GM12878 (cell line): ENCODE measurements at regions not wholly inside any gene's neighbourhood (a gene's known extent, or its start where the extent isn't known, plus 50 kb on each side); places are given as distances from the start of the nearest gene placed in this dataset.

Experiments used
- ATAC-seq: fragments of 200-7000 bp; cut with Tn5 transposase; 3 replicates; pipeline ENCODE4 v1.9.1; 2020; ENCODE audit warnings: mild to moderate bottlenecking, moderate library complexity
- BruUV-seq: library from RNA; stranded (reverse); fragments of 400-500 nt; replicated peaks from 2 replicates; lab custom pipeline; 2021; lab: Mats Ljungman, UMichigan
- CTCF ChIA-PET: fragments of 300-600 bp; sonication (Branson Sonifier 250); formaldehyde crosslinking; extraction: SDS; loops from one replicate; lab custom pipeline; 2021; ENCODE audit warnings: inconsistent platforms; lab: Yijun Ruan, JAX
- POLR2A ChIA-PET: fragments of 350-600 bp; formaldehyde crosslinking; extraction: SDS; loops from one replicate; lab custom pipeline; 2021; ENCODE audit warnings: inconsistent platforms; lab: Charles Lee
- RAD21 ChIA-PET: fragments of 300-600 bp; sonication (Branson Sonifier 250); formaldehyde crosslinking; loops from one replicate; lab custom pipeline; 2023; ENCODE audit warnings: antibody characterized with exemption; ENCODE audit not compliant: unreplicated experiment; lab: Charles Lee
- SMC1A ChIA-PET: fragments of 300-600 bp; sonication (Branson Sonifier 250); formaldehyde crosslinking; loops from one replicate; lab custom pipeline; 2023; ENCODE audit not compliant: unreplicated experiment, uncharacterized antibody; lab: Charles Lee
- DNase-seq: peaks from one replicate; pipeline ENCODE4 v3.0.0-alpha.2; 2011; ENCODE audit warnings: low read depth, low spot score
- FAIRE-seq: peaks from 3 replicates; lab custom pipeline; 2011; peaks lifted over from hg19 to GRCh38; lab: Jason Lieb, UNC
- H2AFZ ChIP-seq: 2 replicates; pipeline ENCODE4 v1.6.0; 2011; ENCODE audit warnings: low read depth, low read length, control low read depth; ENCODE audit not compliant: control insufficient read depth
- H3K27ac ChIP-seq: 2 replicates; pipeline ENCODE4 v1.5.1; 2011; ENCODE audit warnings: control low read depth; ENCODE audit not compliant: control insufficient read depth, insufficient read depth
- H3K27me3 ChIP-seq, 2 experiments: replicated peaks in 1 of 2; 2 replicates each; pipeline versions ENCODE4 v1.6.0 to v1.6.1; 2011; ENCODE audit warnings: low read length in 1 of 2; ENCODE audit not compliant: control insufficient read depth in 2 of 2, insufficient read depth in 2 of 2
- H3K36me3 ChIP-seq, 2 experiments: 2 replicates each; pipeline ENCODE4 v1.5.1; 2011; ENCODE audit warnings: low read length in 1 of 2; ENCODE audit not compliant: control insufficient read depth in 2 of 2, insufficient read depth in 2 of 2
- H3K4me1 ChIP-seq: 2 replicates; pipeline ENCODE4 v1.6.1; 2011; ENCODE audit warnings: mild to moderate bottlenecking, low read length, moderate library complexity, mixed read lengths; ENCODE audit not compliant: control insufficient read depth, insufficient read depth
- H3K4me2 ChIP-seq: 2 replicates; pipeline ENCODE4 v1.6.0; 2011; ENCODE audit warnings: control low read depth; ENCODE audit not compliant: control insufficient read depth, insufficient read depth
- H3K4me3 ChIP-seq: fragments of 200-600 bp; sonication (generic); 2 replicates; pipeline ENCODE4 v1.5.1; 2016
- H3K79me2 ChIP-seq: 2 replicates; pipeline ENCODE4 v1.6.0; 2011; ENCODE audit warnings: low read length; ENCODE audit not compliant: control insufficient read depth, insufficient read depth
- H3K9ac ChIP-seq: 2 replicates; pipeline ENCODE4 v1.8.0; 2011; ENCODE audit warnings: low read length, control low read depth, mixed read lengths; ENCODE audit not compliant: control insufficient read depth, insufficient read depth
- H3K9me3 ChIP-seq: replicated peaks from 3 replicates; pipeline ENCODE4 v1.5.1; 2011; ENCODE audit warnings: mild to moderate bottlenecking, low read length; ENCODE audit not compliant: control insufficient read depth, insufficient read depth
- H4K20me1 ChIP-seq: 2 replicates; pipeline ENCODE4 v1.6.0; 2011; ENCODE audit not compliant: control insufficient read depth, insufficient read depth
- BACH1 ChIP-seq: fragments of 450-650 bp; IDR thresholded peaks from 2 replicates; pipeline ENCODE4 v1.6.1; 2017; ENCODE audit warnings: mild to moderate bottlenecking, borderline replicate concordance
- ESRRA ChIP-seq: IDR thresholded peaks from 2 replicates; pipeline ENCODE4 v1.6.1; 2012; ENCODE audit warnings: mild to moderate bottlenecking, low read length, improper control_type of control experiment
- FOXM1 ChIP-seq: IDR thresholded peaks from 2 replicates; pipeline ENCODE4 v1.6.1; 2012; ENCODE audit warnings: low read depth, mild to moderate bottlenecking, inconsistent platforms, low read length, moderate library complexity
- NR2C1 ChIP-seq: fragments of 450-650 bp; IDR thresholded peaks from 2 replicates; pipeline ENCODE4 v1.6.1; 2017; ENCODE audit warnings: antibody characterized with exemption, mild to moderate bottlenecking, moderate library complexity
- POLR2AphosphoS2 ChIP-seq: IDR thresholded peaks from 2 replicates; pipeline ENCODE4 v1.6.1; 2011; ENCODE audit warnings: low read depth, mild to moderate bottlenecking, low read length, improper control_type of control experiment, moderate library complexity
- RBBP5 ChIP-seq: fragments of 200-600 bp; sonication (generic); conservative IDR thresholded peaks from 2 replicates; pipeline ENCODE4 v1.6.1; 2016
- SIX5 ChIP-seq: IDR thresholded peaks from 2 replicates; pipeline ENCODE4 v1.6.1; 2011; ENCODE audit warnings: mild to moderate bottlenecking, low read depth, low read length, moderate library complexity; ENCODE audit not compliant: severe bottlenecking
- SKIL ChIP-seq: fragments of 450-650 bp; IDR thresholded peaks from 2 replicates; pipeline ENCODE4 v1.6.1; 2017; ENCODE audit warnings: mild to moderate bottlenecking, low read depth, inconsistent platforms; ENCODE audit not compliant: poor library complexity, severe bottlenecking
- SPI1 ChIP-seq: IDR thresholded peaks from 2 replicates; pipeline ENCODE4 v1.6.1; 2011; ENCODE audit warnings: low read depth, mild to moderate bottlenecking, low read length, moderate library complexity, borderline replicate concordance; ENCODE audit not compliant: insufficient read depth
- TCF3 ChIP-seq: IDR thresholded peaks from 2 replicates; pipeline ENCODE4 v1.6.1; 2012; ENCODE audit warnings: low read depth, mild to moderate bottlenecking, low read length, borderline replicate concordance; ENCODE audit not compliant: insufficient read depth
- WGBS: methylation state at CpG from one replicate; pipeline ENCODE4 v1.1.6; 2016; ENCODE audit warnings: low lambda C conversion rate; ENCODE audit not compliant: insufficient replicate concordance, insufficient coverage; ENCODE audit errors: missing lambda C conversion rate; 5-methylcytosine and 5-hydroxymethylcytosine counted together
- in situ Hi-C: fragments of 300-500 bp; cut with MboI; formaldehyde crosslinking; loops from 9 replicates; pipeline ENCODE4 v1.14.3; 2018; ENCODE audit warnings: mixed read lengths
- intact Hi-C: fragments of 100-400 bp; cut with micrococcal nuclease; formaldehyde crosslinking; loops from one replicate; pipeline ENCODE4 v1.14.2; 2022; ENCODE audit not compliant: unreplicated experiment
- TF ChIP-seq, protein P1 (sequence below): fragments of 450-650 bp; formaldehyde crosslinking; IDR thresholded peaks from 2 replicates; pipeline ENCODE4 v1.4.0; 2022; ENCODE audit warnings: mild to moderate bottlenecking, moderate library complexity
- TF ChIP-seq, protein P2 (sequence below): fragments of 450-650 bp; IDR thresholded peaks from 2 replicates; pipeline ENCODE4 v1.6.1; 2014; ENCODE audit warnings: mild to moderate bottlenecking
- TF ChIP-seq, protein P3 (sequence below): IDR thresholded peaks from 2 replicates; pipeline ENCODE4 v1.6.1; 2011; ENCODE audit warnings: borderline replicate concordance, low read depth, mild to moderate bottlenecking, moderate library complexity, mixed read lengths, low read length; ENCODE audit not compliant: insufficient read depth; ENCODE audit errors: extremely low read length
- TF ChIP-seq, protein P4 (sequence below): fragments of 450-650 bp; IDR thresholded peaks from 2 replicates; pipeline ENCODE4 v1.6.1; 2017; ENCODE audit warnings: borderline replicate concordance

- in situ Hi-C loops = no loop called here
- no peaks in the 10 kb centered on the region for H3K4me1 ChIP-seq
- CTCF ChIA-PET = no interaction called here
- ATAC-seq (no peak), FAIRE-seq (no peak), DNase-seq (no peak)
- H4K20me1 ChIP-seq = no peaks in the 10 kb centered on the region
- SMC1A ChIA-PET = no interaction called here
- no peak overlapping the region for H3K27ac ChIP-seq
- intact Hi-C loops = no loop called here
- no peak overlapping the region for H3K4me2 ChIP-seq
- RAD21 ChIA-PET = no interaction called here
- 30% methylated on average over 4 of the region's 4 CpGs for WGBS
- no peaks in the 10 kb centered on the region for H3K27me3 ChIP-seq
- H3K79me2 ChIP-seq = no peaks in the 10 kb centered on the region
- BruUV-seq = no TSS peak
- H3K9ac ChIP-seq = no peak overlapping the region
- no peak overlapping the region for H2AFZ ChIP-seq
- TF ChIP-seq TCF3 (no peak), BACH1 (no peak), SIX5 (no peak), RBBP5 (no peak), SKIL (no peak), FOXM1 (no peak), POLR2AphosphoS2 (no peak), NR2C1 (no peak), ESRRA (no peak), SPI1 (no peak)
- TF ChIP-seq, protein P1, sequence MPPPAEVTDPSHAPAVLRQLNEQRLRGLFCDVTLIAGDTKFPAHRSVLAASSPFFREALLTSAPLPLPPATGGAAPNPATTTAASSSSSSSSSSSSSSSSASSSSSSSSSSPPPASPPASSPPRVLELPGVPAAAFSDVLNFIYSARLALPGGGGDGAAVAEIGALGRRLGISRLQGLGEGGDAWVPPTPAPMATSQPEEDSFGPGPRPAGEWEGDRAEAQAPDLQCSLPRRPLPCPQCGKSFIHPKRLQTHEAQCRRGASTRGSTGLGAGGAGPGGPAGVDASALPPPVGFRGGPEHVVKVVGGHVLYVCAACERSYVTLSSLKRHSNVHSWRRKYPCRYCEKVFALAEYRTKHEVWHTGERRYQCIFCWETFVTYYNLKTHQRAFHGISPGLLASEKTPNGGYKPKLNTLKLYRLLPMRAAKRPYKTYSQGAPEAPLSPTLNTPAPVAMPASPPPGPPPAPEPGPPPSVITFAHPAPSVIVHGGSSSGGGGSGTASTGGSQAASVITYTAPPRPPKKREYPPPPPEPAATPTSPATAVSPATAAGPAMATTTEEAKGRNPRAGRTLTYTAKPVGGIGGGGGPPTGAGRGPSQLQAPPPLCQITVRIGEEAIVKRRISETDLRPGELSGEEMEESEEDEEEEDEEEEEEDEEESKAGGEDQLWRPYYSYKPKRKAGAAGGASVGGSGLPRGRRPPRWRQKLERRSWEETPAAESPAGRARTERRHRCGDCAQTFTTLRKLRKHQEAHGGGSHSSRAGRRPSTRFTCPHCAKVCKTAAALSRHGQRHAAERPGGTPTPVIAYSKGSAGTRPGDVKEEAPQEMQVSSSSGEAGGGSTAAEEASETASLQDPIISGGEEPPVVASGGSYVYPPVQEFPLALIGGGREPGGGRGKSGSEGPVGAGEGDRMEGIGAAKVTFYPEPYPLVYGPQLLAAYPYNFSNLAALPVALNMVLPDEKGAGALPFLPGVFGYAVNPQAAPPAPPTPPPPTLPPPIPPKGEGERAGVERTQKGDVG (CRISPR knock-in tag) = no peak
- TF ChIP-seq, protein P2, sequence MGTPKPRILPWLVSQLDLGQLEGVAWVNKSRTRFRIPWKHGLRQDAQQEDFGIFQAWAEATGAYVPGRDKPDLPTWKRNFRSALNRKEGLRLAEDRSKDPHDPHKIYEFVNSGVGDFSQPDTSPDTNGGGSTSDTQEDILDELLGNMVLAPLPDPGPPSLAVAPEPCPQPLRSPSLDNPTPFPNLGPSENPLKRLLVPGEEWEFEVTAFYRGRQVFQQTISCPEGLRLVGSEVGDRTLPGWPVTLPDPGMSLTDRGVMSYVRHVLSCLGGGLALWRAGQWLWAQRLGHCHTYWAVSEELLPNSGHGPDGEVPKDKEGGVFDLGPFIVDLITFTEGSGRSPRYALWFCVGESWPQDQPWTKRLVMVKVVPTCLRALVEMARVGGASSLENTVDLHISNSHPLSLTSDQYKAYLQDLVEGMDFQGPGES = no peak
- TF ChIP-seq, protein P3, sequence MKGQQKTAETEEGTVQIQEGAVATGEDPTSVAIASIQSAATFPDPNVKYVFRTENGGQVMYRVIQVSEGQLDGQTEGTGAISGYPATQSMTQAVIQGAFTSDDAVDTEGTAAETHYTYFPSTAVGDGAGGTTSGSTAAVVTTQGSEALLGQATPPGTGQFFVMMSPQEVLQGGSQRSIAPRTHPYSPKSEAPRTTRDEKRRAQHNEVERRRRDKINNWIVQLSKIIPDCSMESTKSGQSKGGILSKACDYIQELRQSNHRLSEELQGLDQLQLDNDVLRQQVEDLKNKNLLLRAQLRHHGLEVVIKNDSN = no peak
- TF ChIP-seq, protein P4, sequence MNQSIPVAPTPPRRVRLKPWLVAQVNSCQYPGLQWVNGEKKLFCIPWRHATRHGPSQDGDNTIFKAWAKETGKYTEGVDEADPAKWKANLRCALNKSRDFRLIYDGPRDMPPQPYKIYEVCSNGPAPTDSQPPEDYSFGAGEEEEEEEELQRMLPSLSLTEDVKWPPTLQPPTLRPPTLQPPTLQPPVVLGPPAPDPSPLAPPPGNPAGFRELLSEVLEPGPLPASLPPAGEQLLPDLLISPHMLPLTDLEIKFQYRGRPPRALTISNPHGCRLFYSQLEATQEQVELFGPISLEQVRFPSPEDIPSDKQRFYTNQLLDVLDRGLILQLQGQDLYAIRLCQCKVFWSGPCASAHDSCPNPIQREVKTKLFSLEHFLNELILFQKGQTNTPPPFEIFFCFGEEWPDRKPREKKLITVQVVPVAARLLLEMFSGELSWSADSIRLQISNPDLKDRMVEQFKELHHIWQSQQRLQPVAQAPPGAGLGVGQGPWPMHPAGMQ = no peak
- H3K9me3 ChIP-seq = no peaks in the 10 kb centered on the region
- no peak overlapping the region for H3K4me3 ChIP-seq
- POLR2A ChIA-PET = no interaction called here
- no peaks in the 10 kb centered on the region for H3K36me3 ChIP-seq
Observed at GRCh38 chr4:174418640-174419212, 103.6 kb downstream of the HPGD start.
